H1 (cell line): ENCODE measurements at regions not wholly inside any gene's neighbourhood (a gene's known extent, or its start where the extent isn't known, plus 50 kb on each side); places are given as distances from the start of the nearest gene placed in this dataset.

Experiments used
- CHD7 ChIP-seq: fragments of 300-600 bp; sonication (generic); IDR thresholded peaks from 2 replicates; pipeline ENCODE4 v1.7.1; 2012; ENCODE audit warnings: low read length, moderate library complexity, mild to moderate bottlenecking, inconsistent platforms; ENCODE audit not compliant: insufficient replicate concordance
- CTBP2 ChIP-seq: IDR thresholded peaks from 2 replicates; pipeline ENCODE4 v1.7.0; 2011; ENCODE audit warnings: borderline replicate concordance, mild to moderate bottlenecking, moderate library complexity, mixed read lengths, low read length; ENCODE audit not compliant: insufficient read depth, insufficient read length
- SP2 ChIP-seq: IDR thresholded peaks from 2 replicates; pipeline ENCODE4 v1.6.1; 2012; ENCODE audit warnings: mild to moderate bottlenecking, low read length, inconsistent platforms
- TEAD4 ChIP-seq: IDR thresholded peaks from 2 replicates; pipeline ENCODE4 v1.6.1; 2012; ENCODE audit warnings: low read depth, low read length, inconsistent platforms, mixed read lengths

DNA sequence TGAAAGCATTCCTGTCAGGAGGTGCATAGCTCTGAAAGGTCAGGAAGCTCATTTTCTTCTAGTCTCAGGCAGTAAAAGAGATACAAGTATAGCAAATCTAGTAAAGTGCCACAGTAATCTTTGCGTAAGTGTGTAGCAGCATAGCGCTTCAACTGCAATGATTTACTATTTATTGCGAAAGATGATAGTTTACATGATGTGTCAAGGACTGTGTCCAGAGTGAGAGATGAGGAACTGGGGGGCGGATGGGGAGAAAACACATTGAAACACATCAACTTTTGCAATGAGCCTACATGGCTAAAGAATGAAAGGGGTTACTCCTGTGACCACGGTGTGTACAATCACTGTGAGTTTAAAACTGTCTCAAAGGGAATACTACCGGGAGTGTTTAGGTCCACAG lies 644.4 kb downstream of the GALR1 start (continued):
- no peak for TF ChIP-seq CHD7
- no peak for TF ChIP-seq SP2
- no peak for TF ChIP-seq CTBP2
- no peak for TF ChIP-seq TEAD4
- TF ChIP-seq, all 59 proteins: peak for 0
